Endothelial cell of umbilical vein (primary cell): ENCODE measurements at regions not wholly inside any gene's neighbourhood (a gene's known extent, or its start where the extent isn't known, plus 50 kb on each side); places are given as distances from the start of the nearest gene placed in this dataset.

Source experiments
- BruUV-seq: library from RNA; stranded (reverse); fragments of 400-500 nt; replicated peaks from 2 replicates; lab custom pipeline; 2021; lab: Mats Ljungman, UMichigan
- CTCF ChIA-PET: fragments of 300-600, 350-600 bp; sonication (Branson Sonifier 250); formaldehyde crosslinking; loops from one replicate; lab custom pipeline; 2021; ENCODE audit warnings: antibody characterized with exemption, inconsistent platforms; lab: Charles Lee
- POLR2A ChIA-PET: fragments of 300-600, 350-600 bp; sonication (Branson Sonifier 250); formaldehyde crosslinking; loops from one replicate; lab custom pipeline; 2021; ENCODE audit warnings: antibody characterized with exemption, inconsistent platforms; lab: Charles Lee
- DNase-seq: peaks from one replicate; pipeline ENCODE4 v3.0.0-alpha.2; 2011; ENCODE audit warnings: low read depth, low spot score
- FAIRE-seq: peaks from 2 replicates; lab custom pipeline; 2011; peaks lifted over from hg19 to GRCh38; lab: Jason Lieb, UNC
- H2AFZ ChIP-seq: 2 replicates; pipeline ENCODE4 v1.6.0; 2012; ENCODE audit warnings: low read depth, low read length, control low read depth, inconsistent platforms
- H3K27ac ChIP-seq: 2 replicates; pipeline ENCODE4 v1.5.1; 2011; ENCODE audit warnings: low read depth, mild to moderate bottlenecking, control low read depth, low read length, moderate library complexity; ENCODE audit not compliant: insufficient read depth
- H3K27me3 ChIP-seq, 2 experiments: 2 replicates each; pipeline versions ENCODE4 v1.6.0 to v1.6.1; 2011; ENCODE audit warnings: low read length in 2 of 2, mixed read lengths in 1 of 2; ENCODE audit not compliant: control insufficient read depth in 2 of 2, insufficient read depth in 2 of 2
- H3K36me3 ChIP-seq, 2 experiments: 2 replicates in 1 of 2; 3 replicates in 1 of 2; pipeline ENCODE4 v1.5.1; 2011; ENCODE audit warnings: low read length in 2 of 2, mild to moderate bottlenecking in 1 of 2, moderate library complexity in 1 of 2; ENCODE audit not compliant: control insufficient read depth in 2 of 2, insufficient read depth in 2 of 2; ENCODE audit errors: extremely low read depth in 1 of 2
- H3K4me1 ChIP-seq: 3 replicates; pipeline ENCODE4 v1.5.1; 2011; ENCODE audit warnings: mild to moderate bottlenecking, low read length; ENCODE audit not compliant: control insufficient read depth, insufficient read depth; ENCODE audit errors: extremely low read depth
- H3K4me2 ChIP-seq: 2 replicates; pipeline ENCODE4 v1.6.1; 2011; ENCODE audit warnings: low read length, control low read depth, mixed read lengths; ENCODE audit not compliant: insufficient read depth
- H3K4me3 ChIP-seq, 3 experiments: fragments of 200-600 bp in 1 of 3; sonication (generic), shearing (Covaris generic) in 1 of 3; replicated peaks in 1 of 3; 2 replicates each; pipeline ENCODE4 v1.5.1; 2011 to 2016; ENCODE audit warnings: control low read depth in 3 of 3, low read length in 3 of 3, mild to moderate bottlenecking in 2 of 3, inconsistent platforms in 1 of 3, low read depth in 1 of 3, moderate library complexity in 1 of 3; ENCODE audit not compliant: insufficient read depth in 1 of 3
- H3K79me2 ChIP-seq: 2 replicates; pipeline ENCODE4 v1.6.0; 2012; ENCODE audit warnings: low read length, inconsistent platforms; ENCODE audit not compliant: control insufficient read depth, insufficient read depth
- H3K9ac ChIP-seq: replicated peaks from 2 replicates; pipeline ENCODE3; 2011; ENCODE audit warnings: low read length, control low read depth; ENCODE audit not compliant: insufficient read depth; ENCODE audit errors: extremely low read depth
- H3K9me1 ChIP-seq: replicated peaks from 3 replicates; pipeline ENCODE4 v1.6.0; 2011; ENCODE audit warnings: mild to moderate bottlenecking, low read length; ENCODE audit not compliant: control insufficient read depth, insufficient read depth; ENCODE audit errors: extremely low read depth
- H3K9me3 ChIP-seq: replicated peaks from 2 replicates; pipeline ENCODE4 v1.5.1; 2012; ENCODE audit warnings: low read length, inconsistent platforms; ENCODE audit not compliant: control insufficient read depth, insufficient read depth
- H4K20me1 ChIP-seq: replicated peaks from 2 replicates; pipeline ENCODE3; 2011; ENCODE audit warnings: mild to moderate bottlenecking, low read length; ENCODE audit not compliant: control insufficient read depth, insufficient read depth; ENCODE audit errors: extremely low read depth
- CTCF ChIP-seq, 2 donors: IDR thresholded peaks; 1 replicate in 1 of 2; 2 replicates in 1 of 2; pipeline ENCODE4 v1.5.1; 2011; ENCODE audit warnings: low read length in 2 of 2, mild to moderate bottlenecking in 2 of 2, moderate library complexity in 2 of 2, control low read depth in 1 of 2, inconsistent platforms in 1 of 2, low read depth in 1 of 2; ENCODE audit not compliant: insufficient read depth in 1 of 2; ENCODE audit errors: extremely low read depth in 1 of 2
- FOS ChIP-seq: IDR thresholded peaks from 2 replicates; pipeline ENCODE4 v1.6.1; 2011; ENCODE audit warnings: mild to moderate bottlenecking, low read length, moderate library complexity, borderline replicate concordance; ENCODE audit not compliant: insufficient read depth
- JUN ChIP-seq: IDR thresholded peaks from 2 replicates; pipeline ENCODE4 v1.6.1; 2011; ENCODE audit warnings: borderline replicate concordance, low read depth; ENCODE audit not compliant: insufficient read length, insufficient read depth
- MAX ChIP-seq: IDR thresholded peaks from 2 replicates; pipeline ENCODE4 v1.6.1; 2011; ENCODE audit not compliant: insufficient read depth, insufficient read length
- POLR2A ChIP-seq: IDR thresholded peaks from 2 replicates; pipeline ENCODE4 v1.6.1; 2012; ENCODE audit warnings: low read depth, mild to moderate bottlenecking, control low read depth, low read length
- POLR2AphosphoS5 ChIP-seq: IDR thresholded peaks from 2 replicates; pipeline ENCODE4 v1.6.1; 2012; ENCODE audit warnings: low read depth, mild to moderate bottlenecking, control low read depth, low read length, moderate library complexity; ENCODE audit not compliant: insufficient read depth
- dilution Hi-C: fragments of 300-500 bp; cut with MboI; formaldehyde crosslinking; loops from one replicate; pipeline ENCODE4 v1.15.0; 2019; ENCODE audit warnings: low sequenced_read_pairs; ENCODE audit not compliant: extremely low pct_ligation_motif_present
- intact Hi-C: fragments of 100-400 bp; cut with micrococcal nuclease; formaldehyde crosslinking; loops from one replicate; pipeline ENCODE4 v1.10.0; 2022

GRCh38 chr5:133751846-133752245 is 139.5 kb upstream of the FSTL4 start:
- H3K27me3 ChIP-seq: no peaks in the 10 kb centered on the region
- peaks cover 9% of the 10 kb centered on the region for H3K4me1 ChIP-seq
- no peak overlapping the region for H3K4me3 ChIP-seq
- intact Hi-C loops: no loop called here
- H3K9ac ChIP-seq: no peak overlapping the region
- no peak overlapping the region for H3K4me2 ChIP-seq
- TF ChIP-seq MAX: no peak
- TF ChIP-seq POLR2A: no peak
- no peak for TF ChIP-seq POLR2AphosphoS5
- no peak overlapping the region for H3K27ac ChIP-seq
- no TSS peak for BruUV-seq
- no peaks in the 10 kb centered on the region for H3K36me3 ChIP-seq
- ChIA-PET CTCF (no interaction called here), POLR2A (no interaction called here)
- H4K20me1 ChIP-seq: no peaks in the 10 kb centered on the region
- FAIRE-seq: no peak
- no peaks in the 10 kb centered on the region for H3K9me3 ChIP-seq
- H3K79me2 ChIP-seq: no peaks in the 10 kb centered on the region
- no peak for DNase-seq
- no peaks in the 10 kb centered on the region for H3K9me1 ChIP-seq
- dilution Hi-C loops: no loop called here
- H2AFZ ChIP-seq: no peak overlapping the region

- no peak for FAIRE-seq
- TF ChIP-seq JUN (no peak), FOS (no peak), POLR2A (no peak), CTCF (IDR thresholded peaks at IDR 0.05; ENCODE audit: extremely low read depth in 1 of 2, insufficient read depth in 1 of 2, low read depth in 1 of 2, low read length in 2 of 2) (no peak), POLR2AphosphoS5 (no peak)
- Histone ChIP-seq H3K36me3 (no peaks in the 10 kb centered on the region), H3K4me2 (no peak overlapping the region), H3K9ac (no peak overlapping the region), H3K9me3 (no peaks in the 10 kb centered on the region), H3K4me1 (peaks cover 9% of the 10 kb centered on the region), H3K27me3 (no peaks in the 10 kb centered on the region), H3K4me3 (no peak overlapping the region), H3K27ac (no peak overlapping the region), H4K20me1 (no peaks in the 10 kb centered on the region), H3K79me2 (no peaks in the 10 kb centered on the region), H3K9me1 (no peaks in the 10 kb centered on the region), H2AFZ (no peak overlapping the region)
- POLR2A ChIA-PET: no interaction called here
- dilution Hi-C loops: no loop called here
- DNase-seq: peak; percentile 10
- CTCF ChIA-PET: no interaction called here
- BruUV-seq: no TSS peak
- intact Hi-C loops: no loop called here
Measured at GRCh38 chr5:133751421-133751820, 139.1 kb upstream of the FSTL4 start.
